Right lobe of liver (tissue), 6 donors: ENCODE measurements at regions not wholly inside any gene's neighbourhood (a gene's known extent, or its start where the extent isn't known, plus 50 kb on each side); places are given as distances from the start of the nearest gene placed in this dataset.
A peak's percentile ranks its signal among the peaks of the same experiment; 100 is the strongest.

Experiments used
- ATAC-seq, 4 donors: fragments of 200-7000 bp; cut with Tn5 transposase; one replicate each; pipeline ENCODE4 v1.9.1; 2020; ENCODE audit warnings: mild to moderate bottlenecking in 4 of 4, moderate library complexity in 4 of 4
- DNase-seq, 3 donors: peaks; one replicate each; pipeline ENCODE4 v3.0.0-alpha.2; 2020
- H3K27ac ChIP-seq, 3 donors: fragments of 200-600 bp; one replicate each; pipeline ENCODE4 v1.8.0; 2022
- H3K27me3 ChIP-seq, 2 donors: fragments of 200-600 bp; one replicate each; pipeline ENCODE4 v1.8.0; 2022
- H3K36me3 ChIP-seq, 4 donors: fragments of 200-600 bp; sonication (generic) in 1 of 4; one replicate each; pipeline versions ENCODE4 v1.5.1 to v1.8.0; 2017 to 2022; ENCODE audit warnings: control low read depth in 1 of 4
- H3K4me1 ChIP-seq, 4 donors: fragments of 200-600 bp; sonication (generic) in 1 of 4; one replicate each; pipeline versions ENCODE4 v1.5.1 to v1.8.0; 2017 to 2022; ENCODE audit warnings: control low read depth in 1 of 4
- H3K4me3 ChIP-seq, 3 donors: fragments of 200-600 bp; one replicate each; pipeline ENCODE4 v1.8.0; 2022
- H3K9me3 ChIP-seq, 4 donors: fragments of 200-600 bp; sonication (generic) in 1 of 4; one replicate each; pipeline versions ENCODE4 v1.5.1 to v1.8.0; 2017 to 2022; ENCODE audit warnings: control low read depth in 1 of 4
- POLR2A ChIP-seq: fragments of 450-650 bp; IDR thresholded peaks from one replicate; pipeline ENCODE4 v1.6.1; 2017; ENCODE audit warnings: antibody characterized with exemption, mild to moderate bottlenecking
- WGBS: methylation state at CpG from one replicate; pipeline ENCODE4 v1.1.6; 2018; ENCODE audit warnings: low coverage, low lambda C conversion rate; ENCODE audit not compliant: insufficient coverage; ENCODE audit errors: missing lambda C conversion rate; 5-methylcytosine and 5-hydroxymethylcytosine counted together
- intact Hi-C, 2 donors: fragments of 100-400 bp; cut with DNase I; formaldehyde crosslinking; loops; one replicate each; pipeline versions ENCODE4 v1.11.2 to v1.14.1; 2022
- TF ChIP-seq, protein P1 (sequence below), 4 donors: fragments of 200-600 bp in 3 of 4; fragments of 450-650 bp in 1 of 4; IDR thresholded peaks; one replicate each; pipeline versions ENCODE4 v1.5.1 to v1.8.0; 2016 to 2022; ENCODE audit warnings: antibody characterized with exemption in 4 of 4, mild to moderate bottlenecking in 2 of 4
- donor health status: DM: no; HTN: yes; CAD: no.
- donor health status: DM: no; HTN: no; CAD: no.
- donor health status: DM: no; HTN: no; CAD: no.
- donor health status: DM: no; HTN: yes; CAD: no.
- donor health status: DM: no; HTN: yes; CAD: no.

- H3K4me1 ChIP-seq, result peaks cover 0 to 28% (median 9%) of the 10 kb centered on the region in 4 donors
- no peaks in the 10 kb centered on the region for H3K36me3 ChIP-seq
- no peaks in the 10 kb centered on the region for H3K27me3 ChIP-seq
- DNase-seq (peak in 1 of 3 donors; percentile 32), ATAC-seq (peak in 1 of 4 donors; percentile 6)
- H3K27ac ChIP-seq, result peak overlapping the region in 1 of 3 donors; percentile 16
- no peak overlapping the region for H3K4me3 ChIP-seq
- no peak for TF ChIP-seq POLR2A
- TF ChIP-seq, protein P1, sequence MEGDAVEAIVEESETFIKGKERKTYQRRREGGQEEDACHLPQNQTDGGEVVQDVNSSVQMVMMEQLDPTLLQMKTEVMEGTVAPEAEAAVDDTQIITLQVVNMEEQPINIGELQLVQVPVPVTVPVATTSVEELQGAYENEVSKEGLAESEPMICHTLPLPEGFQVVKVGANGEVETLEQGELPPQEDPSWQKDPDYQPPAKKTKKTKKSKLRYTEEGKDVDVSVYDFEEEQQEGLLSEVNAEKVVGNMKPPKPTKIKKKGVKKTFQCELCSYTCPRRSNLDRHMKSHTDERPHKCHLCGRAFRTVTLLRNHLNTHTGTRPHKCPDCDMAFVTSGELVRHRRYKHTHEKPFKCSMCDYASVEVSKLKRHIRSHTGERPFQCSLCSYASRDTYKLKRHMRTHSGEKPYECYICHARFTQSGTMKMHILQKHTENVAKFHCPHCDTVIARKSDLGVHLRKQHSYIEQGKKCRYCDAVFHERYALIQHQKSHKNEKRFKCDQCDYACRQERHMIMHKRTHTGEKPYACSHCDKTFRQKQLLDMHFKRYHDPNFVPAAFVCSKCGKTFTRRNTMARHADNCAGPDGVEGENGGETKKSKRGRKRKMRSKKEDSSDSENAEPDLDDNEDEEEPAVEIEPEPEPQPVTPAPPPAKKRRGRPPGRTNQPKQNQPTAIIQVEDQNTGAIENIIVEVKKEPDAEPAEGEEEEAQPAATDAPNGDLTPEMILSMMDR (IDR thresholded peaks at IDR 0.05), result no peak
- intact Hi-C loops, result no loop called here
- WGBS, result 72% methylated on average over 8 of the region's 8 CpGs
- no peaks in the 10 kb centered on the region for H3K9me3 ChIP-seq
Observed at GRCh38 chr5:173801006-173801405, 87.1 kb upstream of the CPEB4 start.

- H3K4me1 ChIP-seq, result peaks cover 0 to 33% (median 11%) of the 10 kb centered on the region in 4 donors
- WGBS, result 20% methylated on average over 4 of the region's 7 CpGs
- H3K27ac ChIP-seq, result peak overlapping the region in 2 of 3 donors; percentile 61 to 75
- H3K27me3 ChIP-seq, result no peaks in the 10 kb centered on the region
- ATAC-seq, result peak; percentile 84 to 88 (median 85)
- H3K4me3 ChIP-seq, result no peak overlapping the region
- no peaks in the 10 kb centered on the region for H3K36me3 ChIP-seq
- DNase-seq, result peak; percentile 83 to 92 (median 91)
- intact Hi-C loops, result no loop called here
- no peaks in the 10 kb centered on the region for H3K9me3 ChIP-seq
- TF ChIP-seq, protein P1 (IDR thresholded peaks at IDR 0.05), result no peak
- peak; percentile 50 for TF ChIP-seq POLR2A
Observed at GRCh38 chr5:173802670-173803165, 85.4 kb upstream of the CPEB4 start.

DNA sequence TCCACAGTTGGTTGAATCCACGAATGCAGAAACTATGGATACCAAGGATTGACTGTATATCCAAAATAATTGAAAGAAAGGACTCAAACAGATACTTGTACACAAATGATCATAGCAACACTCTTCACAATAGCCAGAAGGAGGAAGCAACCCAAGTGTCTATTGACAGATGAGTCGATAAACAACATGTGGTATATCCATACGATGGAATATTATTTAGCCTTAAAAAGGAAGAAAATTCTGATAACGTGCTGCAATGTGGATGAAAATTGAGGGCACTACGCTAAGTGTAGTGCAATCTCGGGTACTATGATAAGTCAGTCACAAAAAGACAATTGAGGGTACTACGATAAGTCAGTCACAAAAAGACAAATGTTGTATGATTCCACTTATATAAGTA is 83.6 kb upstream of the CPEB4 start:
- DNase-seq (no peak), ATAC-seq (no peak)
- Histone ChIP-seq H3K27me3 (no peaks in the 10 kb centered on the region), H3K9me3 (no peaks in the 10 kb centered on the region), H3K4me1 (peaks cover 0 to 33% (median 11%) of the 10 kb centered on the region in 4 donors), H3K27ac (no peak overlapping the region), H3K4me3 (no peak overlapping the region), H3K36me3 (no peaks in the 10 kb centered on the region)
- TF ChIP-seq, protein P1 (IDR thresholded peaks at IDR 0.05), result no peak
- no peak for TF ChIP-seq POLR2A
- intact Hi-C loops, result no loop called here
- WGBS, result 79% methylated on average over 7 of the region's 7 CpGs

- H3K4me1 ChIP-seq, result peaks cover 0 to 27% (median 11%) of the 10 kb centered on the region in 4 donors
- peak overlapping the region in 2 of 3 donors; percentile 50 to 68 for H3K27ac ChIP-seq
- no peaks in the 10 kb centered on the region for H3K36me3 ChIP-seq
- DNase-seq (peak; percentile 54 to 81 (median 76)), ATAC-seq (peak; percentile 75 to 82 (median 76))
- H3K27me3 ChIP-seq, result no peaks in the 10 kb centered on the region
- no peaks in the 10 kb centered on the region for H3K9me3 ChIP-seq
- intact Hi-C loops, result no loop called here
- WGBS, result 44% methylated on average over 6 of the region's 7 CpGs
- no peak for TF ChIP-seq POLR2A
- TF ChIP-seq, protein P1 (IDR thresholded peaks at IDR 0.05), result no peak
- no peak overlapping the region for H3K4me3 ChIP-seq
Observed at GRCh38 chr5:173806270-173807035, 81.7 kb upstream of the CPEB4 start.
